GM23338 (cell line): ENCODE measurements at regions not wholly inside any gene's neighbourhood (a gene's known extent, or its start where the extent isn't known, plus 50 kb on each side); places are given as distances from the start of the nearest gene placed in this dataset.

Experiments used
- CREB1 ChIP-seq: fragments of 250-450 bp; sonication (Bioruptor Pico); IDR thresholded peaks from 2 replicates; pipeline ENCODE4 v1.5.0; 2020; ENCODE audit warnings: low read depth, mild to moderate bottlenecking, moderate library complexity
- EZH2 ChIP-seq: fragments of 200-600 bp; sonication (generic); IDR thresholded peaks from one replicate; pipeline ENCODE4 v1.8.0; 2017; ENCODE audit warnings: antibody characterized with exemption, mild to moderate bottlenecking, low read depth; ENCODE audit not compliant: unreplicated experiment
- EZH2phosphoT487 ChIP-seq: fragments of 200-600 bp; sonication (generic); IDR thresholded peaks from one replicate; pipeline ENCODE4 v1.8.1; 2018; ENCODE audit warnings: antibody characterized with exemption; ENCODE audit not compliant: unreplicated experiment
- NANOG ChIP-seq: IDR thresholded peaks from 2 replicates; pipeline ENCODE4 v1.6.1; 2016; ENCODE audit warnings: antibody characterized with exemption, borderline replicate concordance
- POLR2AphosphoS5 ChIP-seq: IDR thresholded peaks from 2 replicates; pipeline ENCODE4 v1.6.1; 2016; ENCODE audit warnings: antibody characterized with exemption, low read depth
- ZNF114 ChIP-seq: fragments of 250-450 bp; sonication (Bioruptor Pico); IDR thresholded peaks from 2 replicates; pipeline ENCODE4 v1.5.0; 2020; ENCODE audit warnings: mild to moderate bottlenecking, moderate library complexity
- ZNF331 ChIP-seq: fragments of 250-450 bp; sonication (Bioruptor Pico); IDR thresholded peaks from 2 replicates; pipeline ENCODE4 v1.5.0; 2020; ENCODE audit warnings: low read depth, mild to moderate bottlenecking, moderate library complexity
- TF ChIP-seq, protein P1 (sequence below), 2 experiments: fragments of 200-600 bp in 1 of 2; sonication (generic) in 1 of 2; conservative IDR thresholded peaks; 2 replicates each; pipeline versions ENCODE4 v1.5.1 to v1.6.1; 2016 to 2017; ENCODE audit warnings: antibody characterized with exemption in 2 of 2, low read depth in 2 of 2, mild to moderate bottlenecking in 2 of 2, moderate library complexity in 1 of 2
- TF ChIP-seq, protein P2 (sequence below): IDR thresholded peaks from one replicate; pipeline ENCODE4 v1.6.1; 2018; ENCODE audit warnings: antibody characterized with exemption; ENCODE audit not compliant: unreplicated experiment

DNA sequence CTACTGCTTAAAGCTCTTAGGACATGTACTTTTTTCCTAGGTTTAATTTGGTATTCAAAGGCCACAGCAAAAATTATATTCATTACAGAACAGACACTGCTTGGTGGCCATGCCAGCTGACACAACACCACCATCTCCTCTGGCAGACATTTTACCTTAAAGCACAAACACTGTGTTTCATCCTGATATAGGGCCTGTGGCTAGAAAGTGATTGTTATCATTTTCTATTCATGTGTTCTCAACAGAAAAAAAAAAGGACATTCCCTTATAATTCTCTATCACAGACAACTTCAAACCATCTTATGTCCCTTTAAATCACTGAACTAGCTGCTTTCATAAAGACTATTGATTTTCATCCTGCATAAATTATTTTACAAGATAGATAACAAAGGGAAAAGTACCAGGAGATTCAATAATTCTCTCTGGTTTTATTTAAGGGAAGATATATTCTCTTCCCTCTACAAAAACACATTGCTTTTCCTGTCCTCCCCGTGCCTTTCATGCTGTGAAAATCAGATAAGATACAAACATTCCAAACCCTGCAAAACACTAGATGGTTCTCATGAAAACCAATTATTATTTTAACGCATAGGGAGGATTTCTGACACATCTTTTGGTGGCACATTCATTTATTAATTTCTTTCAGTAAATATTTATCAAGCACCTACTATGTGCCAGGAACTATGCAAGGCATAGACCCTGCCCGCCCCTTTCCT, 139.3 kb upstream of the TMCC3 start:
- TF ChIP-seq, protein P1, sequence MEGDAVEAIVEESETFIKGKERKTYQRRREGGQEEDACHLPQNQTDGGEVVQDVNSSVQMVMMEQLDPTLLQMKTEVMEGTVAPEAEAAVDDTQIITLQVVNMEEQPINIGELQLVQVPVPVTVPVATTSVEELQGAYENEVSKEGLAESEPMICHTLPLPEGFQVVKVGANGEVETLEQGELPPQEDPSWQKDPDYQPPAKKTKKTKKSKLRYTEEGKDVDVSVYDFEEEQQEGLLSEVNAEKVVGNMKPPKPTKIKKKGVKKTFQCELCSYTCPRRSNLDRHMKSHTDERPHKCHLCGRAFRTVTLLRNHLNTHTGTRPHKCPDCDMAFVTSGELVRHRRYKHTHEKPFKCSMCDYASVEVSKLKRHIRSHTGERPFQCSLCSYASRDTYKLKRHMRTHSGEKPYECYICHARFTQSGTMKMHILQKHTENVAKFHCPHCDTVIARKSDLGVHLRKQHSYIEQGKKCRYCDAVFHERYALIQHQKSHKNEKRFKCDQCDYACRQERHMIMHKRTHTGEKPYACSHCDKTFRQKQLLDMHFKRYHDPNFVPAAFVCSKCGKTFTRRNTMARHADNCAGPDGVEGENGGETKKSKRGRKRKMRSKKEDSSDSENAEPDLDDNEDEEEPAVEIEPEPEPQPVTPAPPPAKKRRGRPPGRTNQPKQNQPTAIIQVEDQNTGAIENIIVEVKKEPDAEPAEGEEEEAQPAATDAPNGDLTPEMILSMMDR (conservative IDR thresholded peaks at IDR 0.05; ENCODE audit: low read depth in 2 of 2): no peak
- TF ChIP-seq POLR2AphosphoS5 (no peak), ZNF331 (CRISPR knock-in tag) (no peak), CREB1 (CRISPR knock-in tag) (no peak), ZNF114 (CRISPR knock-in tag) (no peak), EZH2 (no peak), EZH2phosphoT487 (no peak), NANOG (no peak)
- TF ChIP-seq, protein P2, sequence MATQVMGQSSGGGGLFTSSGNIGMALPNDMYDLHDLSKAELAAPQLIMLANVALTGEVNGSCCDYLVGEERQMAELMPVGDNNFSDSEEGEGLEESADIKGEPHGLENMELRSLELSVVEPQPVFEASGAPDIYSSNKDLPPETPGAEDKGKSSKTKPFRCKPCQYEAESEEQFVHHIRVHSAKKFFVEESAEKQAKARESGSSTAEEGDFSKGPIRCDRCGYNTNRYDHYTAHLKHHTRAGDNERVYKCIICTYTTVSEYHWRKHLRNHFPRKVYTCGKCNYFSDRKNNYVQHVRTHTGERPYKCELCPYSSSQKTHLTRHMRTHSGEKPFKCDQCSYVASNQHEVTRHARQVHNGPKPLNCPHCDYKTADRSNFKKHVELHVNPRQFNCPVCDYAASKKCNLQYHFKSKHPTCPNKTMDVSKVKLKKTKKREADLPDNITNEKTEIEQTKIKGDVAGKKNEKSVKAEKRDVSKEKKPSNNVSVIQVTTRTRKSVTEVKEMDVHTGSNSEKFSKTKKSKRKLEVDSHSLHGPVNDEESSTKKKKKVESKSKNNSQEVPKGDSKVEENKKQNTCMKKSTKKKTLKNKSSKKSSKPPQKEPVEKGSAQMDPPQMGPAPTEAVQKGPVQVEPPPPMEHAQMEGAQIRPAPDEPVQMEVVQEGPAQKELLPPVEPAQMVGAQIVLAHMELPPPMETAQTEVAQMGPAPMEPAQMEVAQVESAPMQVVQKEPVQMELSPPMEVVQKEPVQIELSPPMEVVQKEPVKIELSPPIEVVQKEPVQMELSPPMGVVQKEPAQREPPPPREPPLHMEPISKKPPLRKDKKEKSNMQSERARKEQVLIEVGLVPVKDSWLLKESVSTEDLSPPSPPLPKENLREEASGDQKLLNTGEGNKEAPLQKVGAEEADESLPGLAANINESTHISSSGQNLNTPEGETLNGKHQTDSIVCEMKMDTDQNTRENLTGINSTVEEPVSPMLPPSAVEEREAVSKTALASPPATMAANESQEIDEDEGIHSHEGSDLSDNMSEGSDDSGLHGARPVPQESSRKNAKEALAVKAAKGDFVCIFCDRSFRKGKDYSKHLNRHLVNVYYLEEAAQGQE: no peak
